PC-9 (cell line): ENCODE measurements at regions not wholly inside any gene's neighbourhood (a gene's known extent, or its start where the extent isn't known, plus 50 kb on each side); places are given as distances from the start of the nearest gene placed in this dataset.

ENCODE experiments used
- BruUV-seq: library from RNA; stranded (reverse); fragments of 400-500 nt; replicated peaks from 2 replicates; lab custom pipeline; 2021; lab: Mats Ljungman, UMichigan
- CTCF ChIA-PET: fragments of 300-600 bp; sonication (Branson Sonifier 250); formaldehyde crosslinking; loops from one replicate; lab custom pipeline; 2022; ENCODE audit warnings: antibody characterized with exemption; lab: Charles Lee
- POLR2A ChIA-PET: fragments of 300-600 bp; sonication (Branson Sonifier 250); formaldehyde crosslinking; loops from one replicate; lab custom pipeline; 2022; ENCODE audit warnings: antibody characterized with exemption; ENCODE audit not compliant: unreplicated experiment; lab: Charles Lee
- DNase-seq, 2 experiments: peaks; one replicate each; pipeline versions ENCODE4 v3.0.0 to v3.0.0-alpha.2; 2015 to 2022; ENCODE audit warnings: mixed read lengths in 1 of 2
- H2AFZ ChIP-seq: fragments of 200-600 bp; sonication (generic); 2 replicates; pipeline ENCODE4 v1.8.1; 2017; ENCODE audit warnings: antibody characterized with exemption
- H3F3A ChIP-seq: fragments of 200-600 bp; sonication (generic); 2 replicates; pipeline ENCODE4 v1.8.1; 2017; ENCODE audit warnings: antibody characterized with exemption, mild to moderate bottlenecking, low read depth; ENCODE audit not compliant: insufficient read depth
- H3K27ac ChIP-seq: fragments of 200-600 bp; sonication (generic); 2 replicates; pipeline ENCODE4 v1.6.1; 2016; ENCODE audit warnings: mixed run types
- H3K27me3 ChIP-seq: fragments of 200-600 bp; sonication (generic); 2 replicates; pipeline ENCODE4 v1.6.1; 2016; ENCODE audit warnings: low read depth, mixed run types; ENCODE audit not compliant: insufficient read depth
- H3K36me3 ChIP-seq: fragments of 200-600 bp; sonication (generic); 2 replicates; pipeline ENCODE4 v1.6.1; 2016; ENCODE audit warnings: low read depth, mixed run types
- H3K4me1 ChIP-seq: fragments of 200-600 bp; sonication (generic); replicated peaks from 2 replicates; pipeline ENCODE4 v1.6.1; 2016; ENCODE audit warnings: mixed run types; ENCODE audit not compliant: insufficient read depth
- H3K4me2 ChIP-seq: fragments of 200-600 bp; sonication (generic); 2 replicates; pipeline ENCODE4 v1.6.1; 2017; ENCODE audit warnings: mixed run types
- H3K4me3 ChIP-seq: fragments of 200-600 bp; sonication (generic); 2 replicates; pipeline ENCODE4 v1.6.1; 2016; ENCODE audit warnings: mixed run types
- H3K79me2 ChIP-seq: fragments of 200-600 bp; sonication (generic); 2 replicates; pipeline ENCODE4 v1.6.1; 2017; ENCODE audit warnings: low read depth, mixed run types
- H3K9me2 ChIP-seq: fragments of 200-600 bp; sonication (generic); 2 replicates; pipeline ENCODE4 v1.8.1; 2017; ENCODE audit warnings: mild to moderate bottlenecking; ENCODE audit not compliant: insufficient read depth
- H3K9me3 ChIP-seq: fragments of 200-600 bp; sonication (generic); 2 replicates; pipeline ENCODE4 v1.8.1; 2016; ENCODE audit warnings: low read depth; ENCODE audit not compliant: insufficient read depth
- H4K20me1 ChIP-seq: fragments of 200-600 bp; sonication (generic); 2 replicates; pipeline ENCODE4 v1.8.1; 2017; ENCODE audit not compliant: insufficient read depth
- CTCF ChIP-seq: fragments of 200-600 bp; sonication (generic); conservative IDR thresholded peaks from 2 replicates; pipeline ENCODE4 v1.6.1; 2017; ENCODE audit warnings: mixed run types, antibody characterized with exemption, mild to moderate bottlenecking, moderate library complexity
- EZH2 ChIP-seq: fragments of 200-600 bp; sonication (generic); IDR thresholded peaks from 2 replicates; pipeline ENCODE4 v1.8.0; 2017; ENCODE audit warnings: antibody characterized with exemption, low read depth
- intact Hi-C: fragments of 100-400 bp; cut with micrococcal nuclease; formaldehyde crosslinking; loops from one replicate; pipeline ENCODE4 v1.10.0; 2022; ENCODE audit not compliant: unreplicated experiment

GRCh38 chr22:48251629-48252028, 1489.2 kb downstream of the TBC1D22A start:
- Histone ChIP-seq H3K4me2 (no peak overlapping the region), H3K27me3 (peaks cover 77% of the 10 kb centered on the region), H3K9me2 (no peaks in the 10 kb centered on the region), H2AFZ (no peak overlapping the region), H4K20me1 (0 out of 2 replicates have a peak, but pooled peaks cover 7% of the 10 kb centered on the region), H3K4me1 (no peaks in the 10 kb centered on the region), H3K79me2 (no peaks in the 10 kb centered on the region), H3K4me3 (no peak overlapping the region), H3K27ac (no peak overlapping the region), H3F3A (no peaks in the 10 kb centered on the region), H3K36me3 (no peaks in the 10 kb centered on the region), H3K9me3 (no peaks in the 10 kb centered on the region)
- TF ChIP-seq CTCF (no peak), EZH2 (no peak)
- no TSS peak for BruUV-seq
- CTCF ChIA-PET, result no interaction called here
- DNase-seq, result no peak
- POLR2A ChIA-PET, result no interaction called here
- intact Hi-C loops, result no loop called here

- Histone ChIP-seq H4K20me1 (0 out of 2 replicates have a peak, but pooled peaks cover 2% of the 10 kb centered on the region), H3K9me3 (no peaks in the 10 kb centered on the region), H3F3A (no peaks in the 10 kb centered on the region), H3K27me3 (peaks cover 77% of the 10 kb centered on the region), H3K4me1 (no peaks in the 10 kb centered on the region), H3K79me2 (no peaks in the 10 kb centered on the region), H3K27ac (no peak overlapping the region), H3K4me3 (no peak overlapping the region), H3K9me2 (no peaks in the 10 kb centered on the region), H3K36me3 (no peaks in the 10 kb centered on the region), H2AFZ (no peak overlapping the region), H3K4me2 (no peak overlapping the region)
- TF ChIP-seq CTCF (no peak), EZH2 (no peak)
- ChIA-PET POLR2A (no interaction called here), CTCF (no interaction called here)
- intact Hi-C loops, result no loop called here
- no TSS peak for BruUV-seq
- no peak for DNase-seq
Observed at GRCh38 chr22:48250937-48251530, 1488.6 kb downstream of the TBC1D22A start.

- H3K9me3 ChIP-seq, result no peaks in the 10 kb centered on the region
- ChIA-PET POLR2A (no interaction called here), CTCF (no interaction called here)
- no peaks in the 10 kb centered on the region for H4K20me1 ChIP-seq
- no peaks in the 10 kb centered on the region for H3K4me1 ChIP-seq
- no peak overlapping the region for H3K27ac ChIP-seq
- intact Hi-C loops, result no loop called here
- no peaks in the 10 kb centered on the region for H3F3A ChIP-seq
- no peaks in the 10 kb centered on the region for H3K79me2 ChIP-seq
- TF ChIP-seq EZH2 (no peak), CTCF (no peak)
- H3K36me3 ChIP-seq, result no peaks in the 10 kb centered on the region
- H3K4me2 ChIP-seq, result no peak overlapping the region
- H3K9me2 ChIP-seq, result no peaks in the 10 kb centered on the region
- no peak overlapping the region for H3K4me3 ChIP-seq
- no peak for DNase-seq
- H3K27me3 ChIP-seq, result peaks cover 77% of the 10 kb centered on the region
- H2AFZ ChIP-seq, result no peak overlapping the region
- no TSS peak for BruUV-seq
Observed at GRCh38 chr22:48250286-48250895, 1487.9 kb downstream of the TBC1D22A start.
